Adrenal gland (tissue), 9 donors: ENCODE measurements at regions not wholly inside any gene's neighbourhood (a gene's known extent, or its start where the extent isn't known, plus 50 kb on each side); places are given as distances from the start of the nearest gene placed in this dataset.

Experiments
- DNase-seq, 7 donors: peaks; one replicate each; pipeline ENCODE4 v3.0.0-alpha.2; 2019 to 2020
- H3K27ac ChIP-seq, 5 donors: fragments of 200-600 bp; sonication (generic) in 4 of 5; 1 replicate in 3 of 5; 2 replicates in 2 of 5; pipeline versions ENCODE4 v1.5.1 to v1.8.0; 2016 to 2020; ENCODE audit warnings: mild to moderate bottlenecking in 1 of 5
- H3K27me3 ChIP-seq: fragments of 200-600 bp; 2 replicates; pipeline ENCODE4 v1.8.0; 2021
- H3K36me3 ChIP-seq, 2 donors: fragments of 200-600 bp; replicated peaks in 1 of 2; 1 replicate in 1 of 2; 2 replicates in 1 of 2; pipeline versions ENCODE4 v1.5.1 to v1.8.0; 2018 to 2022
- H3K4me1 ChIP-seq, 2 donors: fragments of 200-600 bp; replicated peaks in 1 of 2; 1 replicate in 1 of 2; 2 replicates in 1 of 2; pipeline versions ENCODE4 v1.5.1 to v1.8.0; 2018 to 2021
- H3K4me3 ChIP-seq, 4 donors: fragments of 200-600 bp; sonication (generic) in 3 of 4; one replicate each; pipeline ENCODE4 v1.5.1; 2016 to 2018
- H3K9me3 ChIP-seq, 3 donors: fragments of 200-600 bp; sonication (generic) in 1 of 3; replicated peaks in 1 of 3; 1 replicate in 2 of 3; 2 replicates in 1 of 3; pipeline versions ENCODE4 v1.5.1 to v1.8.0; 2016 to 2021
- POLR2A ChIP-seq, 2 donors: fragments of 450-650 bp; IDR thresholded peaks; one replicate each; pipeline ENCODE4 v1.6.1; 2017; ENCODE audit warnings: antibody characterized with exemption in 2 of 2, mild to moderate bottlenecking in 2 of 2, moderate library complexity in 1 of 2
- WGBS, 4 donors: extraction: QIAGEN DNeasy Blood & Tissue Kit in 2 of 4; methylation state at CpG; one replicate each; pipeline versions ENCODE4 v1.1.5 to v1.1.7; 2013 to 2017; 5-methylcytosine and 5-hydroxymethylcytosine counted together
- intact Hi-C, 2 donors: fragments of 100-400 bp; cut with DNase I; formaldehyde crosslinking; loops; one replicate each; pipeline versions ENCODE4 v1.14.1 to v1.15.0; 2022 to 2023
- TF ChIP-seq, protein P1 (sequence below), 6 experiments: fragments of 450-650 bp in 4 of 6; fragments of 200-600 bp in 2 of 6; sonication (generic) in 1 of 6; IDR thresholded peaks; 1 replicate in 5 of 6; 2 replicates in 1 of 6; pipeline versions ENCODE4 v1.5.1 to v1.8.0; 2016 to 2021; ENCODE audit warnings: antibody characterized with exemption in 6 of 6, mild to moderate bottlenecking in 2 of 6, moderate library complexity in 1 of 6
- donor health status: healthy with polysubstance abuse.
- donor health status: Bipolar disorder and iron deficiency.
- donor health status: DM: yes; HTN: yes; CAD: no.
- donor health status: DM: no; HTN: no; CAD: no.
- donor health status: DM: no; HTN: no; CAD: no.

DNA sequence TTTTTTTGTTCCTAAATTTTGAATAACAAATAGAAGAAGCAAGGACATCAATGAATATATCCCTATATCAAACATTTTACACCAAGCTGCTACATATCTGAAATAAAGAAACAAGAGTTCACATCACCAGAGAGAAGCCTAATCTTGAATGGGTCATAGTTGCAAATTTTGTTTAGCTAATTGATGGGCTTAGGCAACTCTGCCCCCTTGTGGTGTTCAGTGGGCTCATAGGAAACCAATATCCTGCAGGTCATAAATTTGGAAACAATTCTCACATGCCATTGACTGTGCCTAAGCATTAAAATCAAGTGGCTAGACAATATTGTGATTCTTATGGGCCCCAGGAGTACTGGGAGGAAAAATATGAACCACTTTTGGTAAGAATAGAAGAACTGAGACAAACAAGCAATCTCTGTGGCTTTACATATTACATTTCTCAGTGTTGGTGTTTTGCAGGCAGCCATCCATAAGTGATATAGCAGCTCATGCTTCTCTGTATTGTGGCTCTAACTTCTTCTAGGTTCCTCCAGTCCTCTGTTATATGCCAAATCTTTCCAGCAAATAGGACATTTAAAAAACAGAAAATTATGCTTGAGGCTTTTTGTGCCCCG lies 1262.8 kb upstream of the PRMT6 start:
- intact Hi-C loops = no loop called here
- no peaks in the 10 kb centered on the region for H3K36me3 ChIP-seq
- no peaks in the 10 kb centered on the region for H3K9me3 ChIP-seq
- H3K4me1 ChIP-seq = no peaks in the 10 kb centered on the region
- TF ChIP-seq, protein P1, sequence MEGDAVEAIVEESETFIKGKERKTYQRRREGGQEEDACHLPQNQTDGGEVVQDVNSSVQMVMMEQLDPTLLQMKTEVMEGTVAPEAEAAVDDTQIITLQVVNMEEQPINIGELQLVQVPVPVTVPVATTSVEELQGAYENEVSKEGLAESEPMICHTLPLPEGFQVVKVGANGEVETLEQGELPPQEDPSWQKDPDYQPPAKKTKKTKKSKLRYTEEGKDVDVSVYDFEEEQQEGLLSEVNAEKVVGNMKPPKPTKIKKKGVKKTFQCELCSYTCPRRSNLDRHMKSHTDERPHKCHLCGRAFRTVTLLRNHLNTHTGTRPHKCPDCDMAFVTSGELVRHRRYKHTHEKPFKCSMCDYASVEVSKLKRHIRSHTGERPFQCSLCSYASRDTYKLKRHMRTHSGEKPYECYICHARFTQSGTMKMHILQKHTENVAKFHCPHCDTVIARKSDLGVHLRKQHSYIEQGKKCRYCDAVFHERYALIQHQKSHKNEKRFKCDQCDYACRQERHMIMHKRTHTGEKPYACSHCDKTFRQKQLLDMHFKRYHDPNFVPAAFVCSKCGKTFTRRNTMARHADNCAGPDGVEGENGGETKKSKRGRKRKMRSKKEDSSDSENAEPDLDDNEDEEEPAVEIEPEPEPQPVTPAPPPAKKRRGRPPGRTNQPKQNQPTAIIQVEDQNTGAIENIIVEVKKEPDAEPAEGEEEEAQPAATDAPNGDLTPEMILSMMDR (IDR thresholded peaks at IDR 0.05) = peak in 5 of 6 experiments; percentile 28 to 51 (median 38)
- TF ChIP-seq POLR2A (IDR thresholded peaks at IDR 0.05) = no peak
- WGBS, 4 donors = 90 to 96% (median 92%) methylated on average over 1 of the region's 1 CpG
- H3K27me3 ChIP-seq = no peaks in the 10 kb centered on the region
- no peak overlapping the region for H3K4me3 ChIP-seq
- no peak overlapping the region for H3K27ac ChIP-seq
- peak; percentile 15 to 66 (median 36) for DNase-seq

DNA sequence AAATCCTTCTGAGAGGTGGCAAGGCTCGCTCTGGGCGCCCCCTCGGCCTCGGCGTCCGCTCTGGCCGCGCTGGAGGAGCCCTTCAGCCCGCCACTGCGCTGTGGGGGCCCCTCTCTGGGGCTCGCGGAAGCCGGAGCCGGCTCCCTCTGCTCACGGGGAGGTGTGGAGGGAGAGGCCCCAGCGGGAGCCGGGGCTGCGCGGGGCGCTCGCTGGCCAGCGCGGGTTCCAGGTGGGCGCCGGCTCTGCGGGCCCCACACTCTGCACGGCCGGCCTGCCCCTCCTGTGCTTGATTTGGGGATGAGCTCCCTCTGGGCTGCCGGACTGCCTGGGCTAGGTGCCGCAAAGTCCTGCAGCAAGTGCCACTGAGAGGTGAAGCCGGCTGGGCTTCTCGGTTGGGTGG lies 1260.7 kb upstream of the PRMT6 start:
- TF ChIP-seq, protein P1 (IDR thresholded peaks at IDR 0.05) = no peak
- no peak for TF ChIP-seq POLR2A (IDR thresholded peaks at IDR 0.05)
- Histone ChIP-seq H3K9me3 (no peaks in the 10 kb centered on the region), H3K4me1 (no peaks in the 10 kb centered on the region), H3K27me3 (no peaks in the 10 kb centered on the region), H3K4me3 (no peak overlapping the region), H3K27ac (no peak overlapping the region), H3K36me3 (no peaks in the 10 kb centered on the region)
- intact Hi-C loops = no loop called here
- DNase-seq = no peak
- WGBS, 4 donors = 83 to 94% (median 90%) methylated on average over 26 to 31 of the region's 32 CpGs

DNA sequence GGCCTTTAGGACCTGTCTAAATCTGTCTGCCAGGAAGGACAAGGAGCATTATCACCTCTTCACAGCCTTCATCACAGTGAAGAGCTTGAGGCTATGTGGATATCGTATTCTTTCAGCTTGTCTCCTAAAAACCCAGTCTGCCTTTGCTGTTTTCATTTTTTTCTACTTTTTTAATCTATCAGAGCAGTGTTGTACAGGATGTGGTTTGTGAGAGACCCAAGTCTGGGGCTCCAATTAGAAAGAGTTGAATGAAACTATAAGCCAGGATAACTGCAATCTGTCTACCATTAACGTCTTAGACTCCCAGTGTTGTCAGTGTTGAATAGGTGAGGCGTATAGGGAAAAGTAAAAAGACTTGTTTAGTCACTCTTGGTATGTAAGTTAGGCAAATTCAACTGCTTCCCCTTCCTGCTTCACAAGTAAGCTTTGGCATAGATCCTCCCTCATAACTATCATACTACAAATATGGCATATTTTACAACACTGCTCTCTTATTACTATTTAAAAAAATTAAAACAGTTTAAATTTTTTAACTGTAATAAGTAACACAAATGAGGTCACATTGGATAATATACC lies 1225.8 kb upstream of the PRMT6 start:
- H3K4me1 ChIP-seq = no peaks in the 10 kb centered on the region
- 39 to 48% (median 46%) methylated on average over 3 of the region's 3 CpGs for WGBS, 4 donors
- no peak for TF ChIP-seq POLR2A (IDR thresholded peaks at IDR 0.05)
- TF ChIP-seq, protein P1 (IDR thresholded peaks at IDR 0.05) = no peak
- DNase-seq = no peak
- no peaks in the 10 kb centered on the region for H3K27me3 ChIP-seq
- no peak overlapping the region for H3K4me3 ChIP-seq
- H3K27ac ChIP-seq = no peak overlapping the region
- no peaks in the 10 kb centered on the region for H3K9me3 ChIP-seq
- H3K36me3 ChIP-seq = no peaks in the 10 kb centered on the region
- intact Hi-C loops = no loop called here

DNA sequence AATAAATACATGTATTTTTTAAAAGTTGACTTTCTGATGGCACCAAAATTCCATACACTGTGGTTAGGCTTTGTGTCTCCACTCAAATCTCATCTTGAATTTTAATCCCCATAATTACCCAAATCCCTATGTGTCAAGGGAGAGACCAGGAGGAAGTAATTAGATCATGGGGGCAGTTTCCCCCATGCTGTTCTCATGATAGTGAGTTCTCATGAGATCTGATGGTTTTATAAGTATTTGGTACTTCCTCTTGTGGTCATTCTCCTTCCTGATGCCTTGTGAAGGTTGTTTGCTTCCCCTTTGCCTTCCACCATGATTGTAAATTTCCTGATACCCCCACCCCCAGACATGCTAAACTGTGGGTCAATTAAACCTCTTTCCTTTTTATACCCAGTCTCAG lies 1218.4 kb upstream of the PRMT6 start:
- DNase-seq = no peak
- no peaks in the 10 kb centered on the region for H3K4me1 ChIP-seq
- no peaks in the 10 kb centered on the region for H3K27me3 ChIP-seq
- intact Hi-C loops = no loop called here
- no peak overlapping the region for H3K4me3 ChIP-seq
- TF ChIP-seq, protein P1 (IDR thresholded peaks at IDR 0.05) = no peak
- no peak for TF ChIP-seq POLR2A (IDR thresholded peaks at IDR 0.05)
- H3K27ac ChIP-seq = no peak overlapping the region
- H3K36me3 ChIP-seq = no peaks in the 10 kb centered on the region
- no peaks in the 10 kb centered on the region for H3K9me3 ChIP-seq
